CD4-positive, alpha-beta T cell (primary cell): ENCODE measurements at regions not wholly inside any gene's neighbourhood (a gene's known extent, or its start where the extent isn't known, plus 50 kb on each side); places are given as distances from the start of the nearest gene placed in this dataset.

Source experiments
- ATAC-seq: fragments of 200-7000 bp; cut with Tn5 transposase; one replicate; pipeline ENCODE4 v1.10.0; 2022; ENCODE audit warnings: mild to moderate bottlenecking; ENCODE audit not compliant: poor library complexity
- CTCF ChIA-PET: fragments of 350-600 bp; sonication (Branson Sonifier 250); formaldehyde crosslinking; loops from one replicate; lab custom pipeline; 2021; ENCODE audit warnings: antibody characterized with exemption, inconsistent platforms; lab: Charles Lee
- POLR2A ChIA-PET: fragments of 350-600 bp; sonication (Branson Sonifier 250); formaldehyde crosslinking; loops from one replicate; lab custom pipeline; 2021; ENCODE audit warnings: antibody characterized with exemption, inconsistent platforms; lab: Charles Lee
- DNase-seq, 14 experiments: peaks; one replicate each; pipeline ENCODE4 v3.0.0-alpha.2; 2013 to 2020; ENCODE audit warnings: mixed read lengths in 2 of 14
- H3K27ac ChIP-seq, 2 donors: one replicate each; pipeline versions ENCODE4 v1.5.1 to v1.7.0; 2013; ENCODE audit warnings: low read length in 2 of 2, low read depth in 1 of 2, mild to moderate bottlenecking in 1 of 2
- H3K27me3 ChIP-seq, 2 experiments: 1 replicate in 1 of 2; 2 replicates in 1 of 2; pipeline versions ENCODE4 v1.6.1 to v1.7.0; 2013; ENCODE audit warnings: low read length in 2 of 2, control low read depth in 1 of 2, mild to moderate bottlenecking in 1 of 2, moderate library complexity in 1 of 2; ENCODE audit not compliant: insufficient read depth in 2 of 2, control insufficient read depth in 1 of 2
- H3K36me3 ChIP-seq: one replicate; pipeline ENCODE4 v1.6.1; 2013; ENCODE audit warnings: low read length, control low read depth; ENCODE audit not compliant: insufficient read depth
- H3K4me1 ChIP-seq: one replicate; pipeline ENCODE4 v1.6.1; 2013; ENCODE audit warnings: low read length, control low read depth; ENCODE audit not compliant: insufficient read depth
- H3K4me3 ChIP-seq: one replicate; pipeline ENCODE4 v1.5.1; 2013; ENCODE audit warnings: mild to moderate bottlenecking, low read length, moderate library complexity
- H3K9me3 ChIP-seq, 2 experiments: 1 replicate in 1 of 2; 2 replicates in 1 of 2; pipeline versions ENCODE4 v1.6.1 to v1.7.0; 2013; ENCODE audit warnings: low read length in 2 of 2, mild to moderate bottlenecking in 2 of 2, control low read depth in 1 of 2, moderate library complexity in 1 of 2; ENCODE audit not compliant: control insufficient read depth in 1 of 2, insufficient read depth in 1 of 2
- H3K27ac Mint-ChIP-seq: one replicate; pipeline ENCODE4 v1.8.0; 2020; ENCODE audit warnings: mixed read lengths
- H3K27me3 Mint-ChIP-seq: one replicate; pipeline ENCODE4 v1.8.0; 2021; ENCODE audit warnings: mixed read lengths
- H3K36me3 Mint-ChIP-seq: one replicate; pipeline ENCODE4 v1.8.0; 2021; ENCODE audit warnings: low read depth, mixed read lengths
- H3K4me1 Mint-ChIP-seq: one replicate; pipeline ENCODE4 v1.8.0; 2021; ENCODE audit warnings: low read depth, mixed read lengths
- H3K4me3 Mint-ChIP-seq: one replicate; pipeline ENCODE4 v1.8.0; 2020; ENCODE audit warnings: mild to moderate bottlenecking, mixed read lengths
- H3K9me3 Mint-ChIP-seq: one replicate; pipeline ENCODE4 v1.8.0; 2020; ENCODE audit warnings: mixed read lengths
- intact Hi-C, 2 experiments: fragments of 100-400 bp; cut with DNase I in 1 of 2; cut with micrococcal nuclease in 1 of 2; formaldehyde crosslinking; loops; one replicate each; pipeline versions ENCODE4 v1.15.1 to v1.9.0; 2023 to 2025; cut with DNase I, micrococcal nuclease
- TF ChIP-seq, protein P1 (sequence below): fragments of 200-600 bp; IDR thresholded peaks from one replicate; pipeline ENCODE4 v1.8.0; 2022; ENCODE audit warnings: antibody characterized with exemption, mild to moderate bottlenecking

DNA sequence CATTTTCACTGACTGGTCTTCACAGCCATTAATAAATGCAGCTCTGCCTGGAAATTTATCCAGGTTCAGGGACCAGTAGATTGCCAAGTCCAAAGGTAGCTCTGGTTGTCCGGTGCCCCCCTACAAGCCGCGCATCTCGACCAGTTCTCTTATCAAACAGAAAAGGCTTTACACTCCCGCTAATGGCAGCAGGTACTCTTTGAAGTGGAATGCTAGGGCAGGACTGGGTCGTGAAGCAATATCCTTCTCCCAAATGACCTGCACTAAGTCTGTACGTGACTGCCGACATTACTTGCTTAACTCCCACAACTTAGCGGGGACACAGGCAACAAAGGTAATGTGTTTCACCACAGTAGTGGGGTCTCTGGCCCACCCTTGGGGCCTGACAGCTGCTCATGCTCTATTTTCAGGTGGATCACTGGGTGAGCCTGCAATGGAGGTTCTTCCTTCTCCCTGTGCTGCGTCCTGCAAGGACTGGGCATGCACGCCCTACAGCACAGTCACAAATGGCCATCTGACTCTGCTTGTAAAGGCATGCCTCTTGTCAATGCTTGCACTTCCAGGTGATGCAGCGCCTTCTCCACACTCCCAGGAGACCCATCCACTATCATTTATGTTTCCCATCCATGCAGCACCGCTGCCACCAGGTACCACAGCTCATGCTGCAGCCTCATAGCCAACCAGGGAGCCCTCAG lies 96.1 kb upstream of the CTSC start:
- CTCF ChIA-PET = no interaction called here
- H3K4me3 Mint-ChIP-seq = no peak overlapping the region

DNA sequence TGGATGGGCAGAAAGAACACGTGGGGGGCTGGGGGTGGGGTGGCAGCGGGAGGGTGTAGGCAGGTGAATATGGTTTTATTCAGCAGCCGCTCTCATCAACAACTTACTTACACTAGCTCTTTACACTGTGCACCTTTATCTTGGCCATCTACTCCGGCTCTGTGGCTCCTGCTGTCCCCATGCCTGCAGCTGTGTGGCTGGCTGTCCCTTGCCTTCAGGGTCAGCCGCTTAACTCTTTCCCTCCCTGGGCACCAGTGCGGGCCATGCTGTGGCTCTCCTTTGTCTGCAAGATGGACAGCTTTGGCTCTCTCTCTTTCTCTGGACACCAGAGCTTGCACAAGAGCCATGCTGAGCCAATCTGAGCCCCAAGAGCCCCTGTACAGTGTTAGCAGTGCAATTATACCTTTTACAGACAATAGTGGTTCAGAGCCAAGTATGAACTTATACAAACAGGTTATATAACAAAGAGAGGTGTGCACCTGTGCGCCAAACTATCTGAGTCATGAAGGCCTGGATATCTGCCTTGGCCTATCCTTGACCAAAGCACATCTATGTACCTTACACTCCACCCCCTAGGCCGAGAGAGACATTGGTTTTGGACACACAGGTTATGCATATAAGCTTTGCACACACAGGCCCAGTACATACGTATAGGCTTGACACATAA lies 94.3 kb upstream of the CTSC start:
- H3K4me3 Mint-ChIP-seq = no peak overlapping the region

More for the DNA sequence above, 96.1 kb upstream of the CTSC start:
- Histone ChIP-seq H3K4me3 (no peak overlapping the region), H3K36me3 (no peaks in the 10 kb centered on the region), H3K27ac (no peak overlapping the region), H3K27me3 (no peaks in the 10 kb centered on the region), H3K4me1 (no peaks in the 10 kb centered on the region), H3K9me3 (peaks cover 0 to 5% of the 10 kb centered on the region in 2 experiments)
- Mint-ChIP-seq H3K27ac (no peak overlapping the region), H3K4me1 (no peaks in the 10 kb centered on the region), H3K9me3 (no peaks in the 10 kb centered on the region), H3K36me3 (no peaks in the 10 kb centered on the region), H3K27me3 (no peaks in the 10 kb centered on the region)
- ATAC-seq (no peak), DNase-seq (no peak)
- POLR2A ChIA-PET = no interaction called here
- intact Hi-C loops = no loop called here
- TF ChIP-seq, protein P1, sequence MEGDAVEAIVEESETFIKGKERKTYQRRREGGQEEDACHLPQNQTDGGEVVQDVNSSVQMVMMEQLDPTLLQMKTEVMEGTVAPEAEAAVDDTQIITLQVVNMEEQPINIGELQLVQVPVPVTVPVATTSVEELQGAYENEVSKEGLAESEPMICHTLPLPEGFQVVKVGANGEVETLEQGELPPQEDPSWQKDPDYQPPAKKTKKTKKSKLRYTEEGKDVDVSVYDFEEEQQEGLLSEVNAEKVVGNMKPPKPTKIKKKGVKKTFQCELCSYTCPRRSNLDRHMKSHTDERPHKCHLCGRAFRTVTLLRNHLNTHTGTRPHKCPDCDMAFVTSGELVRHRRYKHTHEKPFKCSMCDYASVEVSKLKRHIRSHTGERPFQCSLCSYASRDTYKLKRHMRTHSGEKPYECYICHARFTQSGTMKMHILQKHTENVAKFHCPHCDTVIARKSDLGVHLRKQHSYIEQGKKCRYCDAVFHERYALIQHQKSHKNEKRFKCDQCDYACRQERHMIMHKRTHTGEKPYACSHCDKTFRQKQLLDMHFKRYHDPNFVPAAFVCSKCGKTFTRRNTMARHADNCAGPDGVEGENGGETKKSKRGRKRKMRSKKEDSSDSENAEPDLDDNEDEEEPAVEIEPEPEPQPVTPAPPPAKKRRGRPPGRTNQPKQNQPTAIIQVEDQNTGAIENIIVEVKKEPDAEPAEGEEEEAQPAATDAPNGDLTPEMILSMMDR = no peak

DNA sequence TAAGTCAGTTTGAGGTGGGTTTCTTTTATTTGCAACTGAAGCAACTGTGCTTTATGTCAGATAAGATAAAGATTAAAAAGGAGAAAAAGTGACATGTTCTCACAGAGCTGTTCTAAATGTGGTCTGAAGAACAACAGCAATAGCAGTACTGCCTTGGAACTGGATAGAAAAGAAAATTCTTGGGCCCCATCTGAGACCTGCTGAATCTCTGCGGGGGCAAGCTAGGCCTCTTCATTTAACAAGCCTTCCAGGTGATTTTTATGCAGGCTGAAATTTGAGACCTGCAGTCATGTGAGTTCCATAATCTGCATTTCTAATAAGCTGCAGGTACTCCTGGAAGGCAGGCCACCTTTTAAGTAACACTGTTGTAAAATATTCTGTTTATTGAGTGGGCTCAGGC lies 91.4 kb upstream of the CTSC start:
- Histone ChIP-seq H3K4me1 (peaks cover 6% of the 10 kb centered on the region), H3K4me3 (no peak overlapping the region), H3K27ac (no peak overlapping the region), H3K9me3 (no peaks in the 10 kb centered on the region), H3K27me3 (no peaks in the 10 kb centered on the region), H3K36me3 (no peaks in the 10 kb centered on the region)
- Mint-ChIP-seq H3K27ac (no peak overlapping the region), H3K4me1 (peaks cover 18% of the 10 kb centered on the region), H3K27me3 (no peaks in the 10 kb centered on the region), H3K36me3 (no peaks in the 10 kb centered on the region), H3K9me3 (no peaks in the 10 kb centered on the region), H3K4me3 (no peak overlapping the region)
- ChIA-PET POLR2A (interaction anchor here (0.6 kb wide), 1 partner anchor 212 kb away, joined by 3 read pairs; no protein-coding TSS in a partner anchor), CTCF (no interaction called here)
- TF ChIP-seq, protein P1 = no peak
- intact Hi-C loops = no loop called here
- no peak for ATAC-seq
- no peak for DNase-seq

More for the DNA sequence above, 94.3 kb upstream of the CTSC start:
- H3K36me3 ChIP-seq = no peaks in the 10 kb centered on the region
- Mint-ChIP-seq H3K27me3 (no peaks in the 10 kb centered on the region), H3K9me3 (no peaks in the 10 kb centered on the region), H3K27ac (no peak overlapping the region), H3K36me3 (no peaks in the 10 kb centered on the region), H3K4me1 (no peaks in the 10 kb centered on the region)
- H3K9me3 ChIP-seq = peaks cover 0 to 5% of the 10 kb centered on the region in 2 experiments
- no peak for DNase-seq
- H3K4me3 ChIP-seq = no peak overlapping the region
- no peaks in the 10 kb centered on the region for H3K27me3 ChIP-seq
- POLR2A ChIA-PET = no interaction called here
- CTCF ChIA-PET = no interaction called here
- TF ChIP-seq, protein P1 = no peak
- ATAC-seq = no peak
- intact Hi-C loops = no loop called here
- H3K27ac ChIP-seq = no peak overlapping the region
- H3K4me1 ChIP-seq = no peaks in the 10 kb centered on the region
